A673 (cell line): ENCODE measurements at regions not wholly inside any gene's neighbourhood (a gene's known extent, or its start where the extent isn't known, plus 50 kb on each side); places are given as distances from the start of the nearest gene placed in this dataset.

Experiments
- BruUV-seq: library from RNA; stranded (reverse); fragments of 400-500 nt; replicated peaks from 2 replicates; lab custom pipeline; 2021; lab: Mats Ljungman, UMichigan
- CTCF ChIA-PET: fragments of 300-600 bp; sonication (Branson Sonifier 250); formaldehyde crosslinking; loops from one replicate; lab custom pipeline; 2022; ENCODE audit warnings: antibody characterized with exemption; lab: Charles Lee
- POLR2A ChIA-PET: fragments of 300-600 bp; sonication (Branson Sonifier 250); formaldehyde crosslinking; loops from one replicate; lab custom pipeline; 2022; ENCODE audit warnings: antibody characterized with exemption; ENCODE audit not compliant: low non-redundant PET; lab: Charles Lee
- DNase-seq: peaks from one replicate; pipeline ENCODE4 v3.0.0-alpha.2; 2015; ENCODE audit warnings: low spot score
- H3K27ac ChIP-seq: fragments of 200-600 bp; sonication (generic); 2 replicates; pipeline ENCODE4 v1.5.1; 2016; ENCODE audit warnings: mixed run types, low read depth, mild to moderate bottlenecking, mixed read lengths, antibody characterized with exemption, low read length; ENCODE audit not compliant: poor library complexity, severe bottlenecking
- H3K27me3 ChIP-seq: fragments of 200-600 bp; sonication (generic); replicated peaks from 2 replicates; pipeline ENCODE4 v1.6.1; 2017; ENCODE audit warnings: mixed run types, low read depth, mild to moderate bottlenecking, mixed read lengths, antibody characterized with exemption, low read length; ENCODE audit not compliant: insufficient read depth, poor library complexity
- H3K36me3 ChIP-seq: fragments of 200-600 bp; sonication (generic); 2 replicates; pipeline ENCODE4 v1.6.1; 2016; ENCODE audit warnings: mixed run types, mild to moderate bottlenecking, mixed read lengths, antibody characterized with exemption, low read length; ENCODE audit not compliant: insufficient read depth, poor library complexity, severe bottlenecking
- H3K4me1 ChIP-seq: fragments of 200-600 bp; sonication (generic); 2 replicates; pipeline ENCODE4 v1.6.1; 2017; ENCODE audit warnings: mixed run types, mild to moderate bottlenecking, mixed read lengths, antibody characterized with exemption, low read length; ENCODE audit not compliant: insufficient read depth, poor library complexity, severe bottlenecking
- H3K4me3 ChIP-seq: fragments of 200-600 bp; sonication (generic); 2 replicates; pipeline ENCODE4 v1.5.1; 2016; ENCODE audit warnings: low read depth, mixed run types, mild to moderate bottlenecking, mixed read lengths, low read length; ENCODE audit not compliant: poor library complexity, severe bottlenecking
- H3K9me3 ChIP-seq: fragments of 200-600 bp; sonication (generic); 2 replicates; pipeline ENCODE4 v1.6.1; 2016; ENCODE audit warnings: mixed run types, low read depth, mild to moderate bottlenecking, mixed read lengths, antibody characterized with exemption, low read length; ENCODE audit not compliant: poor library complexity, severe bottlenecking
- CTCF ChIP-seq: fragments of 300-800, 200-600 bp; sonication (generic); conservative IDR thresholded peaks from 2 replicates; pipeline ENCODE4 v1.5.1; 2017; ENCODE audit warnings: low read depth, mild to moderate bottlenecking, antibody characterized with exemption, low read length, moderate library complexity, mixed read lengths
- EZH2 ChIP-seq: fragments of 200-600 bp; sonication (generic); IDR thresholded peaks from 2 replicates; pipeline ENCODE4 v1.6.1; 2017; ENCODE audit warnings: borderline replicate concordance, low read depth, mild to moderate bottlenecking, mixed read lengths, antibody characterized with exemption, low read length; ENCODE audit not compliant: poor library complexity, severe bottlenecking
- intact Hi-C: fragments of 100-400 bp; cut with micrococcal nuclease; formaldehyde crosslinking; loops from one replicate; pipeline ENCODE4 v1.10.0; 2022; ENCODE audit not compliant: unreplicated experiment

GRCh38 chr7:94741179-94741578, 85.2 kb upstream of the SGCE start:
- CTCF ChIA-PET, result no interaction called here
- Histone ChIP-seq H3K4me1 (peaks cover 4% of the 10 kb centered on the region), H3K4me3 (no peak overlapping the region), H3K36me3 (no peaks in the 10 kb centered on the region), H3K27me3 (no peaks in the 10 kb centered on the region), H3K27ac (no peak overlapping the region), H3K9me3 (no peaks in the 10 kb centered on the region)
- no TSS peak for BruUV-seq
- POLR2A ChIA-PET, result no interaction called here
- DNase-seq, result peak; percentile 18
- intact Hi-C loops, result no loop called here
- TF ChIP-seq CTCF, result no peak
- no peak for TF ChIP-seq EZH2

GRCh38 chr7:94748376-94748775, 92.4 kb upstream of the SGCE start:
- Histone ChIP-seq H3K9me3 (no peaks in the 10 kb centered on the region), H3K4me1 (no peaks in the 10 kb centered on the region), H3K4me3 (no peak overlapping the region), H3K27me3 (no peaks in the 10 kb centered on the region), H3K27ac (no peak overlapping the region), H3K36me3 (no peaks in the 10 kb centered on the region)
- DNase-seq, result no peak
- CTCF ChIA-PET, result no interaction called here
- BruUV-seq, result no TSS peak
- POLR2A ChIA-PET, result no interaction called here
- intact Hi-C loops, result no loop called here
- TF ChIP-seq CTCF, result no peak
- TF ChIP-seq EZH2, result no peak

GRCh38 chr7:94760446-94761100, 104.6 kb upstream of the SGCE start:
- no peak for TF ChIP-seq EZH2
- peaks cover 7% of the 10 kb centered on the region for H3K4me1 ChIP-seq
- BruUV-seq, result no TSS peak
- ChIA-PET POLR2A (no interaction called here), CTCF (no interaction called here)
- H3K27me3 ChIP-seq, result no peaks in the 10 kb centered on the region
- intact Hi-C loops, result no loop called here
- no peak overlapping the region for H3K27ac ChIP-seq
- no peak overlapping the region for H3K4me3 ChIP-seq
- DNase-seq, result no peak
- H3K9me3 ChIP-seq, result no peaks in the 10 kb centered on the region
- H3K36me3 ChIP-seq, result no peaks in the 10 kb centered on the region

GRCh38 chr7:94761451-94761850, 105.5 kb upstream of the SGCE start:
- POLR2A ChIA-PET, result interaction anchor here (0.5 kb wide), 1 partner anchor 112 kb away, joined by 3 read pairs; no protein-coding TSS in a partner anchor
- Histone ChIP-seq H3K27ac (no peak overlapping the region), H3K27me3 (no peaks in the 10 kb centered on the region), H3K36me3 (no peaks in the 10 kb centered on the region), H3K9me3 (no peaks in the 10 kb centered on the region), H3K4me3 (no peak overlapping the region), H3K4me1 (peaks cover 7% of the 10 kb centered on the region)
- BruUV-seq, result no TSS peak
- TF ChIP-seq EZH2 (no peak), CTCF (no peak)
- no peak for DNase-seq
- intact Hi-C loops, result no loop called here
- CTCF ChIA-PET, result no interaction called here
